C4-2B (cell line): ENCODE measurements at regions not wholly inside any gene's neighbourhood (a gene's known extent, or its start where the extent isn't known, plus 50 kb on each side); places are given as distances from the start of the nearest gene placed in this dataset.

Experiments used
- H3K27ac ChIP-seq: fragments of 450-650 bp; 2 replicates; pipeline ENCODE4 v1.5.1; 2017
- CTCF ChIP-seq: fragments of 450-650 bp; conservative IDR thresholded peaks from 2 replicates; pipeline ENCODE4 v1.5.1; 2017; ENCODE audit warnings: mild to moderate bottlenecking
- ZFX ChIP-seq: fragments of 450-650 bp; IDR thresholded peaks from 2 replicates; pipeline ENCODE4 v1.6.1; 2017

- TF ChIP-seq CTCF = no peak
- no peak for TF ChIP-seq ZFX
- H3K27ac ChIP-seq = no peak overlapping the region
These were observed 1106.6 kb upstream of the B3GALT2 start for GRCh38 chr1:194292966-194293365.

GRCh38 chr1:194289569-194290266, 1103.3 kb upstream of the B3GALT2 start:
- H3K27ac ChIP-seq = no peak overlapping the region

DNA sequence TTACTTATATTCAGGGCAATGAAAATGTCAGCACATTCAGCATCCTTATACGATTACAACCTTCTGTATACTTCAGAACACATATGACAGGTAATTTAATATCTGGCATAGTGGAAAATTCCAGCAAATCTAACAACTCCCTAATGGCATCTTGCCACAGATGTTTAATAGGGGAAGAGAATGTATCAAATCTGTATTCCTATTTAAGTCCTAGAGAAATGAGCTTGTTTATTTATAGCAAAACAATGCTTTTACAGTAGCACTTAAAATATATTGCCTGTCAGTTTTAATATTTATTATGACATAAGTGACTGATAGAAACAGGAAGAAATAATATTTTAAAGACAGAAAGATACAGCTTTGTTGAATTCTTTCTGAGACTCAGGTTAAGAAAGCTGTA, 1101.8 kb upstream of the B3GALT2 start:
- no peak overlapping the region for H3K27ac ChIP-seq
- TF ChIP-seq CTCF (no peak), ZFX (no peak)

More at GRCh38 chr1:194289569-194290266, 1103.3 kb upstream of the B3GALT2 start:
- TF ChIP-seq CTCF (no peak), ZFX (no peak)

- no peak for TF ChIP-seq ZFX
- no peak for TF ChIP-seq CTCF
These were observed 1095.0 kb upstream of the B3GALT2 start for GRCh38 chr1:194281376-194281775.

DNA sequence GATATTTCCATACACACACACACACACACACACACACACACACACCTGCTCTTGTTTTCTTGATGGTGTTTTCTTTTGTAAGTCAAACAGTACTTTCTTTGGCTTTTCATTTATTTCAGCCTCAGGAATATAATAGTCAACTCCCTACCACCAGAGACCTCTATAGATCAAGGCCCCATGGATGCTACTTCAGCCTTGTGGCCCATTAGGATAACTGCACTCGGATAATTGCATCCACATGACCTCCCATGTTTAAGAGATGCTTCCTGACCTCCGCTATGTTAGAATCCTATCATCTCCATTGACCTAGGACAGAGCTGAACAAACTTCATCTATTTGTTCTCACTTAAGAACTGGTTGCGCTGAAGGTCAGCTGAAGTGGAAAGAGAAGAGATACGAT, 1094.0 kb upstream of the B3GALT2 start:
- H3K27ac ChIP-seq = no peak overlapping the region
- no peak for TF ChIP-seq CTCF
- no peak for TF ChIP-seq ZFX

More at GRCh38 chr1:194281376-194281775, 1095.0 kb upstream of the B3GALT2 start:
- no peak overlapping the region for H3K27ac ChIP-seq

DNA sequence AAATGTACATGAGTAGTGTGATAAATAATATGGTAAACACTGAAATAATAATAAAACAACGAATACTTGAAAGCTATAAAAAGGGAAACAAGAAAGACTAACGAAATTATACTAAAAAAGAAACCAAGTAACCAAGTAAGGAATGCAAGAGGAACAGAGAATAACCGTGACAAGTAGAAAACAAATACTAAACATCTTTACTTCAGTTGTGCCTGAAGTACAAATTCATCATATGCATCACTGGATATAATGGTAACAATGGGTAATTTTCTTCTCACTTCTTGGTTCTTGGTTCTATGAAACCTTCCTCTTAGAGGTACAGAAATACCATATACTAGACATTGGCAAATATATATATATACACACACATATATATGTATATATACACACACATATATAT, 1093.6 kb upstream of the B3GALT2 start:
- no peak overlapping the region for H3K27ac ChIP-seq

More for the DNA sequence above, 1093.6 kb upstream of the B3GALT2 start:
- no peak for TF ChIP-seq CTCF
- no peak for TF ChIP-seq ZFX
